ENCODE measurements at regions not wholly inside any gene's neighbourhood (a gene's known extent, or its start where the extent isn't known, plus 50 kb on each side); places are given as distances from the start of the nearest gene placed in this dataset.

- Histone ChIP-seq H3K9me3 (ENCODE audit: insufficient read depth in 2 of 2, low read depth in 1 of 2, low read length in 1 of 2) (no peaks in the 10 kb centered on the region), H2BK15ac (ENCODE audit: low read length) (no peak overlapping the region), H4K5ac (ENCODE audit: insufficient read length, low read depth, low read length) (no peak overlapping the region), H2AFZ (ENCODE audit: low read length) (no peak overlapping the region), H3K27me3 (replicated peaks in 1 of 4; ENCODE audit: control insufficient read depth in 3 of 4, extremely low read depth in 1 of 4, insufficient read depth in 3 of 4, low read length in 3 of 4) (no peaks in the 10 kb centered on the region), H3K4me3 (ENCODE audit: extremely low read depth in 1 of 4, insufficient read depth in 2 of 4, low read depth in 3 of 4, low read length in 4 of 4) (no peak overlapping the region), H3K4me2 (ENCODE audit: insufficient read depth in 1 of 2, low read depth in 2 of 2, low read length in 2 of 2) (no peak overlapping the region), H4K91ac (replicated peaks; ENCODE audit: insufficient read length, low read length) (no peak overlapping the region), H4K20me1 (replicated peaks in 1 of 2; ENCODE audit: control insufficient read depth in 1 of 2, insufficient read depth in 2 of 2, low read length in 2 of 2) (no peaks in the 10 kb centered on the region), H3K14ac (ENCODE audit: insufficient read length) (no peak overlapping the region), H2BK12ac (ENCODE audit: low read depth, low read length) (no peak overlapping the region), H4K8ac (ENCODE audit: extremely low read depth, insufficient read depth, low read length) (no peak overlapping the region), H3K4me1 (replicated peaks in 1 of 4; ENCODE audit: control insufficient read depth in 3 of 4, insufficient read depth in 4 of 4, low read length in 3 of 4) (no peaks in the 10 kb centered on the region; a peak in 1 of 7 replicates), H2BK20ac (ENCODE audit: low read length) (no peak overlapping the region), H3K9ac (replicated peaks in 1 of 4; ENCODE audit: extremely low read depth in 1 of 4, low read depth in 3 of 4, low read length in 3 of 4) (no peak overlapping the region), H2BK120ac (replicated peaks; ENCODE audit: low read depth, low read length) (no peak overlapping the region), H3K18ac (ENCODE audit: extremely low read depth, low read length) (no peak overlapping the region), H3K4ac (replicated peaks; ENCODE audit: insufficient read length, low read depth, low read length) (no peak overlapping the region), H2BK5ac (ENCODE audit: low read depth, low read length) (no peak overlapping the region), H3K23ac (ENCODE audit: insufficient read length) (no peak overlapping the region), H3K56ac (replicated peaks; ENCODE audit: insufficient read length, low read depth, low read length) (no peak overlapping the region), H3K79me2 (ENCODE audit: control insufficient read depth in 1 of 2, insufficient read depth in 2 of 2, low read length in 2 of 2) (no peaks in the 10 kb centered on the region), H3K23me2 (ENCODE audit: low read depth, low read length) (no peaks in the 10 kb centered on the region), H3K79me1 (ENCODE audit: low read depth, low read length) (no peaks in the 10 kb centered on the region), H3K36me3 (ENCODE audit: control insufficient read depth in 2 of 4, insufficient read depth in 4 of 4, low read length in 3 of 4) (no peaks in the 10 kb centered on the region), H2AK5ac (ENCODE audit: low read depth, low read length) (no peak overlapping the region), H3K27ac (ENCODE audit: low read depth, low read length) (no peak overlapping the region)
- WGBS, 2 experiments (ENCODE audit: extremely low coverage in 1 of 2, insufficient coverage in 1 of 2, insufficient read length in 1 of 2, insufficient replicate concordance in 2 of 2, low coverage in 1 of 2, low lambda C conversion rate in 2 of 2, missing lambda C conversion rate in 1 of 2) = 91% methylated on average over 7 of the region's 7 CpGs; no CpG with 5 or more reads in 1 of the 2 experiments
- ChIA-PET POLR2A (ENCODE audit: partially characterized antibody) (no interaction called here), CTCF (ENCODE audit: partially characterized antibody) (interaction anchor here (1.2 to 2.7 kb wide), 4 partner anchors 8 to 19 kb away, joined by 3 to 9 read pairs (median 4); no protein-coding TSS in a partner anchor)
- no peak for TF ChIP-seq PHF8 (conservative IDR thresholded peaks at IDR 0.05; ENCODE audit: low read depth, low read length)
- TF ChIP-seq TAF7 (optimal IDR thresholded peaks at IDR 0.05; ENCODE audit: borderline replicate concordance, low read depth, low read length) = no peak
- TF ChIP-seq RBBP5 (IDR thresholded peaks at IDR 0.05; ENCODE audit: borderline replicate concordance, low read depth, low read length) = no peak
- no peak for TF ChIP-seq SIN3A (conservative IDR thresholded peaks at IDR 0.05 in 1 of 2, IDR thresholded peaks at IDR 0.05 in 1 of 2; ENCODE audit: low read depth in 1 of 2, low read length in 2 of 2)
- no peak for TF ChIP-seq KDM4A (IDR thresholded peaks at IDR 0.05; ENCODE audit: low read depth, low read length, severe bottlenecking)
- no peak for TF ChIP-seq NRF1 (IDR thresholded peaks at IDR 0.05; ENCODE audit: low read depth, low read length)
- TF ChIP-seq SIX5 (IDR thresholded peaks at IDR 0.05; ENCODE audit: low read depth, low read length) = no peak
- TF ChIP-seq SIRT6 (IDR thresholded peaks at IDR 0.05; ENCODE audit: low read length) = no peak
- TF ChIP-seq USF2 (IDR thresholded peaks at IDR 0.05; ENCODE audit: low read length) = no peak
- DNase-seq (ENCODE audit: low read depth in 1 of 2, low spot score in 2 of 2) (no peak), FAIRE-seq (no peak)
Measured at GRCh38 chr3:22980346-22980745, 222.8 kb upstream of the UBE2E2 start.

All from H1 (cell line).